Colonic mucosa (tissue), 4 donors: ENCODE measurements at regions not wholly inside any gene's neighbourhood (a gene's known extent, or its start where the extent isn't known, plus 50 kb on each side); places are given as distances from the start of the nearest gene placed in this dataset.
"Not testable (repeated sequence)": the region's sequence is repeated elsewhere in the genome, so short reads cannot be mapped to it uniquely, and the experiment has no call there.

ENCODE experiments used
- DNase-seq: peaks from one replicate; pipeline ENCODE4 v3.0.0-alpha.2; 2020
- H3K27ac ChIP-seq: fragments of 200-600 bp; one replicate; pipeline ENCODE4 v1.8.0; 2021
- H3K27me3 ChIP-seq: fragments of 200-600 bp; one replicate; pipeline ENCODE4 v1.8.0; 2021
- H3K36me3 ChIP-seq: fragments of 200-600 bp; one replicate; pipeline ENCODE4 v1.8.0; 2021
- H3K4me1 ChIP-seq: fragments of 200-600 bp; one replicate; pipeline ENCODE4 v1.8.0; 2021; ENCODE audit warnings: mild to moderate bottlenecking
- H3K4me3 ChIP-seq: fragments of 200-600 bp; one replicate; pipeline ENCODE4 v1.8.0; 2021
- H3K9ac ChIP-seq, 2 donors: one replicate each; pipeline ENCODE4 v1.7.0; 2013; ENCODE audit warnings: control low read depth in 2 of 2, low read depth in 2 of 2, low read length in 2 of 2
- H3K9me3 ChIP-seq: fragments of 200-600 bp; one replicate; pipeline ENCODE4 v1.8.0; 2021
- CTCF ChIP-seq: fragments of 200-600 bp; IDR thresholded peaks from one replicate; pipeline ENCODE4 v1.8.0; 2022; ENCODE audit warnings: antibody characterized with exemption, mild to moderate bottlenecking
- intact Hi-C: fragments of 100-400 bp; cut with DNase I; formaldehyde crosslinking; loops from one replicate; pipeline ENCODE4 v1.14.1; 2022
- donor health status: healthy.
- donor health status: DM: no; HTN: no; CAD: no.
- donor health status: DM: no; HTN: no; CAD: no.

DNA sequence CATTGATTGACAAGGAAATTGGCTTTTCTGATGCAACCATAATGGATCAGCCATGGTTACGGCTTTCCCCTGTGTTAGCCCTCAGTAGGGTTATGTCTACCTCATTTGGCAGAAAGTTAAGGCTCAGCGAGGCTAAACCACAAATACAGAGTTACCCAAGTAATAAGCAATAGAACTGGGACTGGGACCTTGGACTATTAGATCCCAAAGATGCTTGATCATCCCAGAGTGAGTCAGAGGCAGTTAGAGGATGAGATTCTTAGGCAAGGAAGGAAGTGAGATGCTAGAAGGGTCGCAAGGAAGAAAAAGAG, 401.4 kb downstream of the TNS3 start:
- H3K4me1 ChIP-seq, result no peaks in the 10 kb centered on the region
- no peaks in the 10 kb centered on the region for H3K36me3 ChIP-seq
- no peak overlapping the region for H3K4me3 ChIP-seq
- H3K27me3 ChIP-seq, result no peaks in the 10 kb centered on the region
- H3K27ac ChIP-seq, result no peak overlapping the region
- peak; percentile 1 for TF ChIP-seq CTCF
- DNase-seq, result no peak
- intact Hi-C loops, result loop anchor here (2.0 kb wide), 1 partner anchor 1264 kb away; no protein-coding TSS in a partner anchor
- no peaks in the 10 kb centered on the region for H3K9me3 ChIP-seq
- H3K9ac ChIP-seq, result no peak overlapping the region

- Histone ChIP-seq H3K4me3 (no peak overlapping the region), H3K4me1 (no peaks in the 10 kb centered on the region), H3K27me3 (no peaks in the 10 kb centered on the region), H3K27ac (no peak overlapping the region), H3K9me3 (no peaks in the 10 kb centered on the region), H3K36me3 (no peaks in the 10 kb centered on the region), H3K9ac (no peak overlapping the region)
- intact Hi-C loops, result loop anchor here (2.0 kb wide), 1 partner anchor 1263 kb away; no protein-coding TSS in a partner anchor
- peak; percentile 80 for TF ChIP-seq CTCF
- DNase-seq, result peak; percentile 63
These were observed 401.9 kb downstream of the TNS3 start for GRCh38 chr7:47179812-47180515.

GRCh38 chr7:47172602-47173539, 409.0 kb downstream of the TNS3 start:
- H3K27ac ChIP-seq, result not testable (repeated sequence)

DNA sequence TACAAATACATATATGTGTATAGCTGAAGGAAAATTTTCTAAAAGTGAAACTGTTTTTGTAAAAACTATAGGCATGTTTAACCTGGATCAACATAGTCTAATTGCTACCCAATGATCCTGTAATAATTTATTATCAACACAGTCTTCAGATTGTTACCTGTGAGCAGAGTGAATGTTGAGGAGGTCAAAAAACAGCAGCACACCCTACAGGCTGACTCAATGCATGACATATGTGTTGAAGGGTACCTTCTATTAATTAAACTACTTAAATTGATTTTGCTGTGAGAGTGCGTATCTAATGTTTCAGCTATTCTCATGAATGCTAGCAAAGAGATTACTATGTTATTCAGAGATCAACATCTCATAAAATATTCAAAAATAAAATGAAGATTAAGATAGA, 411.4 kb downstream of the TNS3 start:
- DNase-seq, result no peak
- Histone ChIP-seq H3K27ac (no peak overlapping the region), H3K9me3 (no peaks in the 10 kb centered on the region), H3K4me3 (no peak overlapping the region), H3K4me1 (no peaks in the 10 kb centered on the region), H3K9ac (no peak overlapping the region), H3K27me3 (no peaks in the 10 kb centered on the region), H3K36me3 (no peaks in the 10 kb centered on the region)
- intact Hi-C loops, result no loop called here
- no peak for TF ChIP-seq CTCF

More at GRCh38 chr7:47172602-47173539, 409.0 kb downstream of the TNS3 start:
- H3K27me3 ChIP-seq, H3K4me3 ChIP-seq, H3K36me3 ChIP-seq, DNase-seq, H3K4me1 ChIP-seq, H3K9ac ChIP-seq, intact Hi-C loops, H3K9me3 ChIP-seq: not testable (repeated sequence)

DNA sequence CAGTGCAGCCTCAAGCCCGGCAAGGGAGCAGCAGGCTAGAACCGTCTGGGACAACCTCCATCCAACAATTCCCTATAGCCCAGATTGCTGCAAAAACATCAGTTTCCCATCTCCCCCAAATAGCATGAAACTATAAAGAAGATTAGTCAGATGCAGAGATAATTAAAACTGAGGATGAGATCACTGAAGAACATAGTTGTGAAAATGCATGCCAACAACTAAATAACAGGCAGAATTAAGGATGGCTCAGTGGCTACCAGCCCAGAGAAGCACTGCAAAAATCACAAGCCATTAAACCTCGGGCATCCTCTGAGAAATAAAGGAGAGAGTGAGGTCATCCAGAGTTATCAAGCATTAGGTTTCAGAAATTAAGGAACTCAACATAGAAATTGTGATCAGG, 427.1 kb downstream of the TNS3 start:
- H3K27ac ChIP-seq, result no peak overlapping the region
- no peak for DNase-seq
- no peaks in the 10 kb centered on the region for H3K27me3 ChIP-seq
- no peak for TF ChIP-seq CTCF
- H3K4me1 ChIP-seq, result no peaks in the 10 kb centered on the region
- H3K9ac ChIP-seq, result no peak overlapping the region
- H3K9me3 ChIP-seq, result no peaks in the 10 kb centered on the region
- no peaks in the 10 kb centered on the region for H3K36me3 ChIP-seq
- H3K4me3 ChIP-seq, result no peak overlapping the region
- intact Hi-C loops, result no loop called here

DNA sequence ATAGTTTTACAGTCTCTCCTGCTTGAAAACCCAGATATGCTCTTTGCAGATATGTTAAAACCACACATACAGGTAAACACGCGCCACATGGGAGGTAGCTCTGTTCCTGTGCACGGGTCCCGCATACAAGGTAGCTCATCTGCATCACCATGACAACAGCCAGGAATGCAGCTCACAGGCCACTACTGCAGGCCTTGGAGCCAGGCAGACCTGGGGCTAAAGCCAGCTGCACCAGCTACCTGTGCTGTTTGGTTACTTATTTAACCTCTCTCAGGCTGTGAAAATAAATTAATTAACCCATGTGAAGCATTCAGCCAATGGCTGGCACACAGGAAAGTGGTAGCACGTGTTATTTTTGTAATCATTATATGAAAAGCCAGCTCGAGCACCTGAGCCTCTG, 428.3 kb downstream of the TNS3 start:
- Histone ChIP-seq H3K4me3 (no peak overlapping the region), H3K4me1 (no peaks in the 10 kb centered on the region), H3K27me3 (no peaks in the 10 kb centered on the region), H3K36me3 (no peaks in the 10 kb centered on the region), H3K27ac (no peak overlapping the region), H3K9me3 (no peaks in the 10 kb centered on the region), H3K9ac (no peak overlapping the region)
- no peak for DNase-seq
- no peak for TF ChIP-seq CTCF
- intact Hi-C loops, result no loop called here
